DOHH2 (cell line): ENCODE measurements at regions not wholly inside any gene's neighbourhood (a gene's known extent, or its start where the extent isn't known, plus 50 kb on each side); places are given as distances from the start of the nearest gene placed in this dataset.

Experiments used
- H3F3A ChIP-seq: fragments of 200-600 bp; sonication (generic), shearing (Covaris generic); 2 replicates; pipeline ENCODE4 v1.6.0; 2016; ENCODE audit warnings: antibody characterized with exemption, mild to moderate bottlenecking; ENCODE audit not compliant: control insufficient read depth, insufficient read depth
- H3K27ac ChIP-seq: fragments of 200-600 bp; sonication (generic); 2 replicates; pipeline ENCODE4 v1.5.1; 2014; ENCODE audit warnings: low read depth, mild to moderate bottlenecking, low read length, moderate library complexity
- H3K27me3 ChIP-seq: fragments of 200-600 bp; sonication (generic); 2 replicates; pipeline ENCODE4 v1.6.1; 2014; ENCODE audit warnings: mild to moderate bottlenecking, low read length, mixed read lengths; ENCODE audit not compliant: control insufficient read depth
- H3K36me3 ChIP-seq: fragments of 200-600 bp; sonication (generic); 2 replicates; pipeline ENCODE4 v1.6.1; 2014; ENCODE audit warnings: mild to moderate bottlenecking, low read length, moderate library complexity, mixed read lengths; ENCODE audit not compliant: control insufficient read depth
- H3K4me1 ChIP-seq: fragments of 200-600 bp; sonication (generic); 2 replicates; pipeline ENCODE4 v1.6.1; 2014; ENCODE audit warnings: mild to moderate bottlenecking, low read length, mixed read lengths; ENCODE audit not compliant: control insufficient read depth
- H3K4me2 ChIP-seq: fragments of 200-600 bp; sonication (generic); 2 replicates; pipeline ENCODE4 v1.6.0; 2014; ENCODE audit warnings: mild to moderate bottlenecking, low read length, moderate library complexity
- H3K4me3 ChIP-seq: fragments of 200-600 bp; sonication (generic); 2 replicates; pipeline ENCODE4 v1.5.1; 2014; ENCODE audit warnings: mild to moderate bottlenecking, low read length, mixed read lengths
- H3K79me2 ChIP-seq: fragments of 200-600 bp; sonication (generic); 2 replicates; pipeline ENCODE4 v1.6.1; 2014; ENCODE audit warnings: mild to moderate bottlenecking, low read length, mixed read lengths; ENCODE audit not compliant: control insufficient read depth
- H3K9me2 ChIP-seq: fragments of 200-600 bp; sonication (generic); replicated peaks from 2 replicates; pipeline ENCODE4 v1.6.1; 2014; ENCODE audit warnings: mild to moderate bottlenecking, low read length, mixed read lengths; ENCODE audit not compliant: control insufficient read depth
- H3K9me3 ChIP-seq: fragments of 200-600 bp; sonication (generic); 2 replicates; pipeline ENCODE4 v1.6.1; 2014; ENCODE audit warnings: antibody characterized with exemption, low read length, mixed read lengths; ENCODE audit not compliant: control insufficient read depth, insufficient read depth
- H4K20me1 ChIP-seq: fragments of 200-600 bp; sonication (generic); 2 replicates; pipeline ENCODE4 v1.6.0; 2014; ENCODE audit warnings: low read depth, mild to moderate bottlenecking, antibody characterized with exemption, low read length, moderate library complexity; ENCODE audit not compliant: control insufficient read depth, insufficient read depth
- EZH2phosphoT487 ChIP-seq: fragments of 200-600 bp; sonication (generic); IDR thresholded peaks from 2 replicates; pipeline ENCODE4 v1.6.1; 2017; ENCODE audit warnings: borderline replicate concordance, mild to moderate bottlenecking, antibody characterized with exemption, low read length, moderate library complexity, mixed read lengths
- TF ChIP-seq, protein P1 (sequence below): fragments of 200-600 bp; sonication (generic); IDR thresholded peaks from one replicate; pipeline ENCODE4 v1.5.1; 2014; ENCODE audit warnings: antibody characterized with exemption, mild to moderate bottlenecking, low read depth, low read length; ENCODE audit not compliant: poor library complexity, severe bottlenecking

GRCh38 chr6:90442366-90442765 is 144.5 kb downstream of the MAP3K7 start:
- Histone ChIP-seq H3K4me1 (peaks cover 20% of the 10 kb centered on the region), H3K27ac (no peak overlapping the region), H3K4me2 (no peak overlapping the region), H3K9me2 (no peaks in the 10 kb centered on the region), H3K79me2 (no peaks in the 10 kb centered on the region), H3K27me3 (no peaks in the 10 kb centered on the region), H3F3A (no peaks in the 10 kb centered on the region), H3K4me3 (no peak overlapping the region), H4K20me1 (no peaks in the 10 kb centered on the region), H3K36me3 (no peaks in the 10 kb centered on the region), H3K9me3 (no peaks in the 10 kb centered on the region)
- TF ChIP-seq, protein P1, sequence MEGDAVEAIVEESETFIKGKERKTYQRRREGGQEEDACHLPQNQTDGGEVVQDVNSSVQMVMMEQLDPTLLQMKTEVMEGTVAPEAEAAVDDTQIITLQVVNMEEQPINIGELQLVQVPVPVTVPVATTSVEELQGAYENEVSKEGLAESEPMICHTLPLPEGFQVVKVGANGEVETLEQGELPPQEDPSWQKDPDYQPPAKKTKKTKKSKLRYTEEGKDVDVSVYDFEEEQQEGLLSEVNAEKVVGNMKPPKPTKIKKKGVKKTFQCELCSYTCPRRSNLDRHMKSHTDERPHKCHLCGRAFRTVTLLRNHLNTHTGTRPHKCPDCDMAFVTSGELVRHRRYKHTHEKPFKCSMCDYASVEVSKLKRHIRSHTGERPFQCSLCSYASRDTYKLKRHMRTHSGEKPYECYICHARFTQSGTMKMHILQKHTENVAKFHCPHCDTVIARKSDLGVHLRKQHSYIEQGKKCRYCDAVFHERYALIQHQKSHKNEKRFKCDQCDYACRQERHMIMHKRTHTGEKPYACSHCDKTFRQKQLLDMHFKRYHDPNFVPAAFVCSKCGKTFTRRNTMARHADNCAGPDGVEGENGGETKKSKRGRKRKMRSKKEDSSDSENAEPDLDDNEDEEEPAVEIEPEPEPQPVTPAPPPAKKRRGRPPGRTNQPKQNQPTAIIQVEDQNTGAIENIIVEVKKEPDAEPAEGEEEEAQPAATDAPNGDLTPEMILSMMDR, result no peak
- no peak for TF ChIP-seq EZH2phosphoT487

DNA sequence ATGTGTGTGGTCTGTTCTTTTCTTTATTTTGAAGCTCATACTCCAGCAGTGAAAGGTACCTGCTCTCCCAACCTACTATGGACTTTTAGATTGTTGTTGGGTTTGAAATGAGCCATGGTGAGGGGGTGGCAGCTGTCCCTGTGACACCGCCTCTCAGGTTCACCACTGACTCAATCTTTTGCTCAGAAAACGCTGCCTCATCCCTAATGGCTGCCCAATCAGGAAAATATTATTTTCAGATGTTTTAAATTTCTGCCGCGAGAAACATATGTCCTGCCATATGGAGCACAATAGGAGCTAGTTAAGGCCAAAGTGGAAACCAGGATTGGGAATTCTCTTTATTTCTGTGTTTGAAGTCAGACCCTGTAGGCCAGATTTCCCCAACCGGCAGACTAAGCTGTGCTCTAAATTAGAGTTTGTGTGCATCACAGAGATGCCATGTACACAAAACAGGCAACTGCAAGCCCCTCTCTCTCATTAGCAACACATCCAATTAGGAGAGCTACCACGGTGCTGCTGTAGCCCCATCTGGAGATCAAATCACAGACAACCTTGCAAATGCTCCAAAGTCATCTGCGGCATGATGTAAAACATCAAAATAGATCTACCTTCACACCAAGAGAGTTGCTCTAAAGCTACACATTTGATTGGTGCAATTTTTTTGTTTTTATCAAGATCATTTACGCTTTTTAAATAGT is 144.1 kb upstream of the BACH2 start:
- Histone ChIP-seq H3K4me2 (no peak overlapping the region), H3K4me3 (no peak overlapping the region), H3K4me1 (peaks cover 14% of the 10 kb centered on the region), H3F3A (no peaks in the 10 kb centered on the region), H3K9me2 (no peaks in the 10 kb centered on the region), H4K20me1 (no peaks in the 10 kb centered on the region), H3K36me3 (no peaks in the 10 kb centered on the region), H3K27ac (no peak overlapping the region), H3K9me3 (no peaks in the 10 kb centered on the region), H3K79me2 (no peaks in the 10 kb centered on the region), H3K27me3 (no peaks in the 10 kb centered on the region)
- TF ChIP-seq, protein P1, result no peak
- TF ChIP-seq EZH2phosphoT487, result no peak

DNA sequence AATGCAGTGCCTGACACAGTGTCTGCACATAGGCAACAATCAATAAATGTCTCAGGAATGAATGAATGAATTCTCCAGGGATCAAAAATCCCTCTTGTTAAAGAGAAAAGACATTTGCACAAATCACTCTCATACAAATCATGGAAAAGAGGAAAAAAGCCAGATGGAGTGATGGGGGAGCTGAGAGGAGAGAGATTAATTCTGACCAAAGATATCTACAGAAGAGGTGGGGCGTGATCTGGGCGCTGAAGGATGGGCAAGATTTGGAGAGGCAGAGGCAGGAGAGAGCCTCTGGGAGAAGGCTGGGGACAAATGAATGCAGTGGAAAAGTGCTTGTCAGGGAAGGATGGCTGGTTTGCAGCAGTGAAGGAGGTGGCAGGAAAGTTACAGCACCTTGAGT is 142.9 kb upstream of the BACH2 start:
- H3K27me3 ChIP-seq, result no peaks in the 10 kb centered on the region
- no peak overlapping the region for H3K4me3 ChIP-seq
- H3K4me2 ChIP-seq, result no peak overlapping the region
- no peaks in the 10 kb centered on the region for H3F3A ChIP-seq
- peaks cover 7% of the 10 kb centered on the region; the same call in 1 of the 2 replicates for H3K4me1 ChIP-seq
- no peaks in the 10 kb centered on the region for H3K79me2 ChIP-seq
- TF ChIP-seq, protein P1, result no peak
- TF ChIP-seq EZH2phosphoT487, result no peak
- H3K27ac ChIP-seq, result no peak overlapping the region
- no peaks in the 10 kb centered on the region for H4K20me1 ChIP-seq
- H3K36me3 ChIP-seq, result no peaks in the 10 kb centered on the region
- H3K9me3 ChIP-seq, result peaks cover 5% of the 10 kb centered on the region; the same call in 1 of the 2 replicates
- H3K9me2 ChIP-seq, result no peaks in the 10 kb centered on the region
